GM12878 (cell line): ENCODE measurements at regions not wholly inside any gene's neighbourhood (a gene's known extent, or its start where the extent isn't known, plus 50 kb on each side); places are given as distances from the start of the nearest gene placed in this dataset.

Experiments used
- ATAC-seq: fragments of 200-7000 bp; cut with Tn5 transposase; 3 replicates; pipeline ENCODE4 v1.9.1; 2020; ENCODE audit warnings: mild to moderate bottlenecking, moderate library complexity
- BruUV-seq: library from RNA; stranded (reverse); fragments of 400-500 nt; replicated peaks from 2 replicates; lab custom pipeline; 2021; lab: Mats Ljungman, UMichigan
- CTCF ChIA-PET: fragments of 300-600 bp; sonication (Branson Sonifier 250); formaldehyde crosslinking; extraction: SDS; loops from one replicate; lab custom pipeline; 2021; ENCODE audit warnings: inconsistent platforms; lab: Yijun Ruan, JAX
- POLR2A ChIA-PET: fragments of 350-600 bp; formaldehyde crosslinking; extraction: SDS; loops from one replicate; lab custom pipeline; 2021; ENCODE audit warnings: inconsistent platforms; lab: Charles Lee
- RAD21 ChIA-PET: fragments of 300-600 bp; sonication (Branson Sonifier 250); formaldehyde crosslinking; loops from one replicate; lab custom pipeline; 2023; ENCODE audit warnings: antibody characterized with exemption; ENCODE audit not compliant: unreplicated experiment; lab: Charles Lee
- SMC1A ChIA-PET: fragments of 300-600 bp; sonication (Branson Sonifier 250); formaldehyde crosslinking; loops from one replicate; lab custom pipeline; 2023; ENCODE audit not compliant: unreplicated experiment, uncharacterized antibody; lab: Charles Lee
- DNase-seq: peaks from one replicate; pipeline ENCODE4 v3.0.0-alpha.2; 2011; ENCODE audit warnings: low read depth, low spot score
- FAIRE-seq: peaks from 3 replicates; lab custom pipeline; 2011; peaks lifted over from hg19 to GRCh38; lab: Jason Lieb, UNC
- H2AFZ ChIP-seq: 2 replicates; pipeline ENCODE4 v1.6.0; 2011; ENCODE audit warnings: low read depth, low read length, control low read depth; ENCODE audit not compliant: control insufficient read depth
- H3K27ac ChIP-seq: 2 replicates; pipeline ENCODE4 v1.5.1; 2011; ENCODE audit warnings: control low read depth; ENCODE audit not compliant: control insufficient read depth, insufficient read depth
- H3K27me3 ChIP-seq, 2 experiments: replicated peaks in 1 of 2; 2 replicates each; pipeline versions ENCODE4 v1.6.0 to v1.6.1; 2011; ENCODE audit warnings: low read length in 1 of 2; ENCODE audit not compliant: control insufficient read depth in 2 of 2, insufficient read depth in 2 of 2
- H3K36me3 ChIP-seq, 2 experiments: 2 replicates each; pipeline ENCODE4 v1.5.1; 2011; ENCODE audit warnings: low read length in 1 of 2; ENCODE audit not compliant: control insufficient read depth in 2 of 2, insufficient read depth in 2 of 2
- H3K4me1 ChIP-seq: 2 replicates; pipeline ENCODE4 v1.6.1; 2011; ENCODE audit warnings: mild to moderate bottlenecking, low read length, moderate library complexity, mixed read lengths; ENCODE audit not compliant: control insufficient read depth, insufficient read depth
- H3K4me2 ChIP-seq: 2 replicates; pipeline ENCODE4 v1.6.0; 2011; ENCODE audit warnings: control low read depth; ENCODE audit not compliant: control insufficient read depth, insufficient read depth
- H3K4me3 ChIP-seq: fragments of 200-600 bp; sonication (generic); 2 replicates; pipeline ENCODE4 v1.5.1; 2016
- H3K79me2 ChIP-seq: 2 replicates; pipeline ENCODE4 v1.6.0; 2011; ENCODE audit warnings: low read length; ENCODE audit not compliant: control insufficient read depth, insufficient read depth
- H3K9ac ChIP-seq: 2 replicates; pipeline ENCODE4 v1.8.0; 2011; ENCODE audit warnings: low read length, control low read depth, mixed read lengths; ENCODE audit not compliant: control insufficient read depth, insufficient read depth
- H3K9me3 ChIP-seq: replicated peaks from 3 replicates; pipeline ENCODE4 v1.5.1; 2011; ENCODE audit warnings: mild to moderate bottlenecking, low read length; ENCODE audit not compliant: control insufficient read depth, insufficient read depth
- H4K20me1 ChIP-seq: 2 replicates; pipeline ENCODE4 v1.6.0; 2011; ENCODE audit not compliant: control insufficient read depth, insufficient read depth
- BCL3 ChIP-seq: IDR thresholded peaks from 2 replicates; pipeline ENCODE4 v1.6.1; 2011; ENCODE audit warnings: borderline replicate concordance, low read depth, mild to moderate bottlenecking, moderate library complexity, low read length; ENCODE audit not compliant: insufficient read depth, poor library complexity, severe bottlenecking
- CHD4 ChIP-seq: fragments of 200-600 bp; sonication (generic); IDR thresholded peaks from 2 replicates; pipeline ENCODE4 v1.6.1; 2016; ENCODE audit warnings: mild to moderate bottlenecking
- EGR1 ChIP-seq, 2 experiments: IDR thresholded peaks; 1 replicate in 1 of 2; 2 replicates in 1 of 2; pipeline ENCODE4 v1.6.1; 2011 to 2012; ENCODE audit warnings: low read depth in 2 of 2, low read length in 2 of 2, borderline replicate concordance in 1 of 2, mild to moderate bottlenecking in 1 of 2, moderate library complexity in 1 of 2
- NBN ChIP-seq: fragments of 450-650 bp; IDR thresholded peaks from 2 replicates; pipeline ENCODE4 v1.6.1; 2016
- NRF1 ChIP-seq: conservative IDR thresholded peaks from 2 replicates; pipeline ENCODE4 v1.6.1; 2011; ENCODE audit warnings: mild to moderate bottlenecking, low read depth, low read length, improper control_type of control experiment
- PAX8 ChIP-seq: fragments of 450-650 bp; IDR thresholded peaks from 2 replicates; pipeline ENCODE4 v1.6.1; 2017; ENCODE audit warnings: mild to moderate bottlenecking, moderate library complexity
- POLR2A ChIP-seq: IDR thresholded peaks from 2 replicates; pipeline ENCODE4 v1.6.1; 2011; ENCODE audit warnings: low read depth, mild to moderate bottlenecking, low read length
- POU2F2 ChIP-seq: IDR thresholded peaks from 3 replicates; pipeline ENCODE4 v1.6.1; 2011; ENCODE audit warnings: low read depth, mild to moderate bottlenecking, low read length, borderline replicate concordance
- RELA ChIP-seq: fragments of 450-650 bp; IDR thresholded peaks from 2 replicates; pipeline ENCODE4 v1.8.0; 2014; ENCODE audit warnings: borderline replicate concordance; ENCODE audit not compliant: partially characterized antibody
- SREBF1 ChIP-seq: IDR thresholded peaks from 2 replicates; pipeline ENCODE4 v1.6.1; 2012; ENCODE audit warnings: mild to moderate bottlenecking, low read length
- SUZ12 ChIP-seq: fragments of 200-600 bp; sonication (generic); IDR thresholded peaks from one replicate; pipeline ENCODE4 v1.6.1; 2018; ENCODE audit warnings: antibody characterized with exemption, mild to moderate bottlenecking; ENCODE audit not compliant: unreplicated experiment
- ZNF207 ChIP-seq: fragments of 450-650 bp; IDR thresholded peaks from 2 replicates; pipeline ENCODE4 v1.6.1; 2014; ENCODE audit warnings: antibody characterized with exemption, mild to moderate bottlenecking, borderline replicate concordance
- ZNF592 ChIP-seq: fragments of 450-650 bp; IDR thresholded peaks from 2 replicates; pipeline ENCODE4 v1.6.1; 2017; ENCODE audit warnings: mild to moderate bottlenecking, moderate library complexity
- WGBS: methylation state at CpG from one replicate; pipeline ENCODE4 v1.1.6; 2016; ENCODE audit warnings: low lambda C conversion rate; ENCODE audit not compliant: insufficient replicate concordance, insufficient coverage; ENCODE audit errors: missing lambda C conversion rate; 5-methylcytosine and 5-hydroxymethylcytosine counted together
- in situ Hi-C: fragments of 300-500 bp; cut with MboI; formaldehyde crosslinking; loops from 9 replicates; pipeline ENCODE4 v1.14.3; 2018; ENCODE audit warnings: mixed read lengths
- intact Hi-C: fragments of 100-400 bp; cut with micrococcal nuclease; formaldehyde crosslinking; loops from one replicate; pipeline ENCODE4 v1.14.2; 2022; ENCODE audit not compliant: unreplicated experiment
- TF ChIP-seq, protein P1 (sequence below): fragments of 450-650 bp; IDR thresholded peaks from 2 replicates; pipeline ENCODE4 v1.6.1; 2017; ENCODE audit warnings: mild to moderate bottlenecking, moderate library complexity

- DNase-seq (no peak), ATAC-seq (no peak), FAIRE-seq (no peak)
- H3K36me3 ChIP-seq, result no peaks in the 10 kb centered on the region
- no peak overlapping the region for H3K4me3 ChIP-seq
- no peak overlapping the region for H3K9ac ChIP-seq
- H3K27ac ChIP-seq, result no peak overlapping the region
- 46% methylated on average over 7 of the region's 7 CpGs for WGBS
- H2AFZ ChIP-seq, result no peak overlapping the region
- ChIA-PET RAD21 (no interaction called here), CTCF (no interaction called here), POLR2A (no interaction called here), SMC1A (no interaction called here)
- H3K79me2 ChIP-seq, result no peaks in the 10 kb centered on the region
- H3K4me2 ChIP-seq, result no peak overlapping the region
- no peaks in the 10 kb centered on the region for H4K20me1 ChIP-seq
- no peaks in the 10 kb centered on the region for H3K9me3 ChIP-seq
- in situ Hi-C loops (no loop called here), intact Hi-C loops (no loop called here)
- 0 out of 4 replicates have a peak, but pooled peaks cover 0 to 1% of the 10 kb centered on the region in 2 experiments for H3K27me3 ChIP-seq
- BruUV-seq, result no TSS peak
- no peaks in the 10 kb centered on the region for H3K4me1 ChIP-seq
- TF ChIP-seq SREBF1 (no peak), POLR2A (no peak), PAX8 (no peak), BCL3 (no peak), NBN (no peak), SUZ12 (no peak), RELA (no peak), ZNF207 (no peak), POU2F2 (no peak), EGR1 (IDR thresholded peaks at IDR 0.05; ENCODE audit: borderline replicate concordance in 1 of 2, low read depth in 2 of 2, low read length in 2 of 2) (no peak), CHD4 (no peak), ZNF592 (no peak), NRF1 (no peak)
- TF ChIP-seq, protein P1, sequence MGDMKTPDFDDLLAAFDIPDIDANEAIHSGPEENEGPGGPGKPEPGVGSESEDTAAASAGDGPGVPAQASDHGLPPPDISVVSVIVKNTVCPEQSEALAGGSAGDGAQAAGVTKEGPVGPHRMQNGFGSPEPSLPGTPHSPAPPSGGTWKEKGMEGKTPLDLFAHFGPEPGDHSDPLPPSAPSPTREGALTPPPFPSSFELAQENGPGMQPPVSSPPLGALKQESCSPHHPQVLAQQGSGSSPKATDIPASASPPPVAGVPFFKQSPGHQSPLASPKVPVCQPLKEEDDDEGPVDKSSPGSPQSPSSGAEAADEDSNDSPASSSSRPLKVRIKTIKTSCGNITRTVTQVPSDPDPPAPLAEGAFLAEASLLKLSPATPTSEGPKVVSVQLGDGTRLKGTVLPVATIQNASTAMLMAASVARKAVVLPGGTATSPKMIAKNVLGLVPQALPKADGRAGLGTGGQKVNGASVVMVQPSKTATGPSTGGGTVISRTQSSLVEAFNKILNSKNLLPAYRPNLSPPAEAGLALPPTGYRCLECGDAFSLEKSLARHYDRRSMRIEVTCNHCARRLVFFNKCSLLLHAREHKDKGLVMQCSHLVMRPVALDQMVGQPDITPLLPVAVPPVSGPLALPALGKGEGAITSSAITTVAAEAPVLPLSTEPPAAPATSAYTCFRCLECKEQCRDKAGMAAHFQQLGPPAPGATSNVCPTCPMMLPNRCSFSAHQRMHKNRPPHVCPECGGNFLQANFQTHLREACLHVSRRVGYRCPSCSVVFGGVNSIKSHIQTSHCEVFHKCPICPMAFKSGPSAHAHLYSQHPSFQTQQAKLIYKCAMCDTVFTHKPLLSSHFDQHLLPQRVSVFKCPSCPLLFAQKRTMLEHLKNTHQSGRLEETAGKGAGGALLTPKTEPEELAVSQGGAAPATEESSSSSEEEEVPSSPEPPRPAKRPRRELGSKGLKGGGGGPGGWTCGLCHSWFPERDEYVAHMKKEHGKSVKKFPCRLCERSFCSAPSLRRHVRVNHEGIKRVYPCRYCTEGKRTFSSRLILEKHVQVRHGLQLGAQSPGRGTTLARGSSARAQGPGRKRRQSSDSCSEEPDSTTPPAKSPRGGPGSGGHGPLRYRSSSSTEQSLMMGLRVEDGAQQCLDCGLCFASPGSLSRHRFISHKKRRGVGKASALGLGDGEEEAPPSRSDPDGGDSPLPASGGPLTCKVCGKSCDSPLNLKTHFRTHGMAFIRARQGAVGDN, result no peak
These were observed 258.9 kb upstream of the GAS1 start for GRCh38 chr9:87206064-87206661.
